NT2/D1 (cell line): ENCODE measurements at regions not wholly inside any gene's neighbourhood (a gene's known extent, or its start where the extent isn't known, plus 50 kb on each side); places are given as distances from the start of the nearest gene placed in this dataset.

Experiments
- YY1 ChIP-seq: IDR thresholded peaks from 2 replicates; pipeline ENCODE4 v1.6.1; 2011; ENCODE audit not compliant: insufficient read length, insufficient read depth
- ZNF274 ChIP-seq: IDR thresholded peaks from 2 replicates; pipeline ENCODE4 v1.6.1; 2011; ENCODE audit warnings: mild to moderate bottlenecking, low read depth, low read length

DNA sequence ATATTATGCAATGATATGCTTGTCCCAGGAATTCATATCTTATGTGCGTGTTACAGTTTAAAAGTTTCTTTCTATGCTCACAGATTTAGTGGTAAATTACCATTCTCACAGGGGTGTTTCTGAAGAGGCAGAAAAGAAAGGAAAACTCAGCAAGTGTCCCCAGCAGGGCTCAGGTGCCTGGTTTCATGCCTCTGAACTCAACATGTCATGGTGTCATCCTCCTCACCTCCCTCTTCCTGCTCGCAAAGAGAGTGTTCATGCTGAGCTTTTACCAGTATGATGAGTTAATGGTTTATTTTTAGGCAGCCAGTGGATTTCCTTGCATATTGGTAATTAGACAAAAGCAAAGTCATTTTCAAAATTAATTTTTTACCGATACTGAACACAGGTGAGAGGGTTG lies 492.9 kb upstream of the ZEB2 start:
- TF ChIP-seq YY1 (no peak), ZNF274 (no peak)
